CD4-positive, alpha-beta memory T cell (primary cell): ENCODE measurements at regions not wholly inside any gene's neighbourhood (a gene's known extent, or its start where the extent isn't known, plus 50 kb on each side); places are given as distances from the start of the nearest gene placed in this dataset.
A peak's percentile ranks its signal among the peaks of the same experiment; 100 is the strongest.
"Not testable (repeated sequence)": the region's sequence is repeated elsewhere in the genome, so short reads cannot be mapped to it uniquely, and the experiment has no call there.

ENCODE experiments used
- CTCF ChIA-PET: fragments of 350-600 bp; sonication (Branson Sonifier 250); formaldehyde crosslinking; loops from one replicate; lab custom pipeline; 2021; ENCODE audit warnings: inconsistent platforms; ENCODE audit not compliant: partially characterized antibody; lab: Charles Lee
- POLR2A ChIA-PET: fragments of 350-600 bp; sonication (Branson Sonifier 250); formaldehyde crosslinking; loops from one replicate; lab custom pipeline; 2021; ENCODE audit not compliant: partially characterized antibody; lab: Charles Lee
- DNase-seq, 5 donors: peaks; one replicate each; pipeline versions ENCODE4 v3.0.0 to v3.0.0-alpha.2; 2020 to 2022; ENCODE audit warnings: mixed read lengths in 1 of 5
- H3K27ac ChIP-seq: one replicate; pipeline ENCODE4 v1.7.0; 2013; ENCODE audit warnings: low read depth, low read length
- H3K27me3 ChIP-seq: 2 replicates; pipeline ENCODE4 v1.7.0; 2013; ENCODE audit warnings: mild to moderate bottlenecking, low read length, moderate library complexity; ENCODE audit not compliant: insufficient read depth
- H3K36me3 ChIP-seq: 2 replicates; pipeline ENCODE4 v1.7.0; 2013; ENCODE audit warnings: mild to moderate bottlenecking, low read length, moderate library complexity; ENCODE audit not compliant: insufficient read depth
- H3K4me1 ChIP-seq: 2 replicates; pipeline ENCODE4 v1.7.0; 2013; ENCODE audit warnings: mild to moderate bottlenecking, low read length, moderate library complexity; ENCODE audit not compliant: insufficient read depth
- H3K4me3 ChIP-seq, 2 donors: one replicate each; pipeline ENCODE4 v1.7.0; 2013; ENCODE audit warnings: low read length in 2 of 2, mild to moderate bottlenecking in 1 of 2
- H3K9me3 ChIP-seq, 2 donors: one replicate each; pipeline ENCODE4 v1.7.0; 2013; ENCODE audit warnings: low read length in 2 of 2, control low read depth in 1 of 2; ENCODE audit not compliant: control insufficient read depth in 1 of 2
- H3K27ac Mint-ChIP-seq, 7 donors: one replicate each; pipeline ENCODE4 v1.8.0; 2020 to 2021; ENCODE audit warnings: mixed read lengths in 7 of 7, mild to moderate bottlenecking in 6 of 7, inconsistent platforms in 3 of 7, moderate library complexity in 3 of 7
- H3K27me3 Mint-ChIP-seq, 2 donors: one replicate each; pipeline ENCODE4 v1.8.0; 2020 to 2021; ENCODE audit warnings: mixed read lengths in 2 of 2
- H3K36me3 Mint-ChIP-seq, 2 donors: one replicate each; pipeline ENCODE4 v1.8.0; 2020 to 2021; ENCODE audit warnings: mixed read lengths in 2 of 2, inconsistent platforms in 1 of 2, mild to moderate bottlenecking in 1 of 2
- H3K4me1 Mint-ChIP-seq, 4 donors: one replicate each; pipeline ENCODE4 v1.8.0; 2020 to 2021; ENCODE audit warnings: mixed read lengths in 4 of 4, mild to moderate bottlenecking in 1 of 4
- H3K4me3 Mint-ChIP-seq, 8 donors: one replicate each; pipeline ENCODE4 v1.8.0; 2020 to 2021; ENCODE audit warnings: mixed read lengths in 8 of 8, mild to moderate bottlenecking in 7 of 8, moderate library complexity in 6 of 8, inconsistent platforms in 3 of 8
- H3K9me3 Mint-ChIP-seq, 8 donors: one replicate each; pipeline ENCODE4 v1.8.0; 2020 to 2021; ENCODE audit warnings: mixed read lengths in 8 of 8, mild to moderate bottlenecking in 5 of 8, inconsistent platforms in 3 of 8, moderate library complexity in 1 of 8
- intact Hi-C: fragments of 100-400 bp; cut with micrococcal nuclease; formaldehyde crosslinking; loops from one replicate; pipeline ENCODE4 v1.15.1; 2023

- Mint-ChIP-seq H3K4me3 (no peak overlapping the region), H3K27me3 (no peaks in the 10 kb centered on the region), H3K36me3 (no peaks in the 10 kb centered on the region), H3K4me1 (no peaks in the 10 kb centered on the region), H3K27ac (no peak overlapping the region), H3K9me3 (peaks cover 0 to 3% (median 0%) of the 10 kb centered on the region in 8 donors)
- DNase-seq, result no peak
- Histone ChIP-seq H3K9me3 (no peaks in the 10 kb centered on the region), H3K4me3 (no peak overlapping the region), H3K4me1 (no peaks in the 10 kb centered on the region), H3K27me3 (no peaks in the 10 kb centered on the region), H3K27ac (no peak overlapping the region), H3K36me3 (no peaks in the 10 kb centered on the region)
- intact Hi-C loops, result no loop called here
- ChIA-PET CTCF (interaction anchor here (1.3 kb wide), 1 partner anchor 215 kb away, joined by 3 read pairs; no protein-coding TSS in a partner anchor), POLR2A (no interaction called here)
Observed at GRCh38 chr2:10193851-10194820, 71.6 kb downstream of the RRM2 start.

DNA sequence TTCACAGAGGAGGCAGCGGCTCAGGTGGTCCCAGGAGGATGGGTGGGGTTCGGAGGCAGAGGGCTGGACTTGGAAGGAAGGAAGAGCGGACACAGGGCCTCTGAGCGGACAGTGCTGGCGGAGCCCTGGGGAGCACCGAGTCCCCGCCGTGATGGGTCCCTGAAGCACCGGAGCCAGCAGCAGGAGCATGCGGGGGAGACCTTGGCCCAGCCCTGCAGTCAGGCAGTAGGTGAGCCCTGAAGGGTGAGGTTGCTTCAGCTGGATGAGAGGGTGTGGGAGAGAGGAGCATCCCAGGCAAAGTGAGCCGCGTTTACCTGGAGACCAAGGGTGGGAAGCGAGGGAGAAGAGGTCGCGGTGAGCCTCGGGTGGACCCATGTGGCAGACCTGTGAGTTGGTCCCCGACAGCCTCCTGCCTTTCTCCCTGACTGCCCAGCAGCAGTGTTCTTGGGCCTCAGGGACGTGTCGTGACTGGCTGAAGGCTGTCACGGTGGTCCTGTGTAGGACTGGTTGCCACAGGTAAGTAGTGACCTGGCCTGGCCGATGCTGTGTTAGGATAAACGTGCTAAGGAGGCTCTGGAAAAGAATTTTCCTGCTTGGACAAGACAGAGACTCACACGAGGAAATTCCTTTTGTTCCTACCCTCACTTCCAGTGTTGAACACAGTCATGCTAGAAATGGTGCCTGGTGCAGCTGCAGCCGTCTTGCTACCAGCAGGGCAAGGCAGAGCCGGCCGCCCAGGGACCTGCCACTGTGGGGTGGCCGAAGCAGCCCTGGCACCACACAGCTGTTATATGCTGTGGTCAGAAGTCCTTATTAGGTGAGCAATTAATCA lies 73.0 kb downstream of the RRM2 start:
- Histone ChIP-seq H3K27me3 (no peaks in the 10 kb centered on the region), H3K27ac (no peak overlapping the region), H3K9me3 (no peaks in the 10 kb centered on the region), H3K4me1 (no peaks in the 10 kb centered on the region), H3K36me3 (no peaks in the 10 kb centered on the region), H3K4me3 (no peak overlapping the region)
- no peak for DNase-seq
- H3K27ac Mint-ChIP-seq, result no peak overlapping the region
- no peaks in the 10 kb centered on the region for H3K27me3 Mint-ChIP-seq
- no peak overlapping the region for H3K4me3 Mint-ChIP-seq
- CTCF ChIA-PET, result no interaction called here
- no peaks in the 10 kb centered on the region for H3K4me1 Mint-ChIP-seq
- intact Hi-C loops, result no loop called here
- no peaks in the 10 kb centered on the region for H3K36me3 Mint-ChIP-seq
- POLR2A ChIA-PET, result no interaction called here
- no peaks in the 10 kb centered on the region for H3K9me3 Mint-ChIP-seq

DNA sequence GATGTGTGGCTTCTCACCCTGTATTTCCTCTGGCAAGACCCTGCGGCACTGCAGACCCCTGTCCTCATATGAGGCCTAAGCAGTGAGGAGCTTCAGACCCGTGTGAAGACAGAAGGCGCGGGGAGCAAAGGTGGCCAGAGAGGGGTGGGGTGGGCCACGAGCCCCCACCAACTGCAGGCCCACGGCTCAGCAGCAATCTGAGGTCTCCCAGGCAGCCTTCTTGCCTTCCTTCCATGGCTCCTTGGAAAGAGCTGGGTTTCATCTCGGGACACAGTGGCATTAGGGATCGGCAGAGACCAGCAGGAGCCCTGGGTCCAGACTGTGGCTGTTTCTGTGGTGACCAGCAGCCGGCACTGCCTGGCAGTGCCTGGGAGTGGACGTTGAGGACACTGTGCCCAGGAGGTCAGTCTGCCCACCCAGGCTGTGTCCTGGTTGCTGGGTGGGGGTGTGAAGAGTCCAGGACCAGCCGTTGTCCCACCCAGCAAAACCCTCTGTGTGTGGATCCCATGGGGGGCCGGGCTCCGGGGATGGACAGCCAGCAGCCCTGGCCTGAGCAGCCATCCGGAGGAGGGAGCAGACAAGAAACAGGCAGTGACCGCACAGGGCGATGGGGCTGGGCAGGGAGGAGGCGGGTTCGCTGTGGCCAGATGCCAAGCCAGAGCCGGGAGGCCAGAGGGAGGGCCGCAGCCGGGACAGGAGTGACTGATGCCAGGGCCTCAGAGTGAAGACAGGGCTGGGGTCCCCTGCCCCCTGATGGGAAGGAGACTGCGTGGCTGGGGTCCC lies 73.8 kb downstream of the RRM2 start:
- no peak overlapping the region for H3K27ac ChIP-seq
- no peaks in the 10 kb centered on the region for H3K9me3 Mint-ChIP-seq
- intact Hi-C loops, result no loop called here
- ChIA-PET POLR2A (no interaction called here), CTCF (no interaction called here)
- H3K36me3 ChIP-seq, result no peaks in the 10 kb centered on the region
- no peaks in the 10 kb centered on the region for H3K4me1 ChIP-seq
- H3K4me3 ChIP-seq, result no peak overlapping the region
- no peaks in the 10 kb centered on the region for H3K36me3 Mint-ChIP-seq
- H3K27me3 ChIP-seq, result no peaks in the 10 kb centered on the region
- peak overlapping the region in 1 of 7 donors; percentile 35 for H3K27ac Mint-ChIP-seq
- no peak for DNase-seq
- no peak overlapping the region for H3K4me3 Mint-ChIP-seq
- H3K9me3 ChIP-seq, result no peaks in the 10 kb centered on the region
- no peaks in the 10 kb centered on the region for H3K4me1 Mint-ChIP-seq
- H3K27me3 Mint-ChIP-seq, result no peaks in the 10 kb centered on the region

- Mint-ChIP-seq H3K27me3 (no peaks in the 10 kb centered on the region), H3K9me3 (no peaks in the 10 kb centered on the region), H3K4me1 (no peaks in the 10 kb centered on the region), H3K4me3 (no peak overlapping the region), H3K27ac (no peak overlapping the region), H3K36me3 (no peaks in the 10 kb centered on the region)
- Histone ChIP-seq H3K27me3 (no peaks in the 10 kb centered on the region), H3K27ac (no peak overlapping the region), H3K36me3 (no peaks in the 10 kb centered on the region), H3K9me3 (no peaks in the 10 kb centered on the region), H3K4me1 (no peaks in the 10 kb centered on the region), H3K4me3 (no peak overlapping the region)
- ChIA-PET CTCF (no interaction called here), POLR2A (no interaction called here)
- DNase-seq, result no peak
- intact Hi-C loops, result no loop called here
Observed at GRCh38 chr2:10196948-10197696, 74.6 kb downstream of the RRM2 start.

GRCh38 chr2:10197697-10198076 lies 75.1 kb downstream of the RRM2 start:
- no peak for DNase-seq
- Histone ChIP-seq H3K27ac (no peak overlapping the region), H3K4me1 (no peaks in the 10 kb centered on the region), H3K9me3 (no peaks in the 10 kb centered on the region), H3K4me3 (no peak overlapping the region), H3K36me3 (no peaks in the 10 kb centered on the region), H3K27me3 (no peaks in the 10 kb centered on the region)
- no peaks in the 10 kb centered on the region for H3K36me3 Mint-ChIP-seq
- H3K4me3 Mint-ChIP-seq, result no peak overlapping the region
- no peak overlapping the region for H3K27ac Mint-ChIP-seq
- H3K27me3 Mint-ChIP-seq, result no peaks in the 10 kb centered on the region
- H3K4me1 Mint-ChIP-seq, result no peaks in the 10 kb centered on the region
- H3K9me3 Mint-ChIP-seq, result no peaks in the 10 kb centered on the region
- POLR2A ChIA-PET, result interaction anchor here (0.6 kb wide), 1 partner anchor 956 kb away, joined by 3 read pairs; no protein-coding TSS in a partner anchor
- intact Hi-C loops, result no loop called here
- CTCF ChIA-PET, result no interaction called here

- H3K9me3 Mint-ChIP-seq, H3K4me3 ChIP-seq, H3K9me3 ChIP-seq, DNase-seq, H3K27ac ChIP-seq, H3K4me3 Mint-ChIP-seq, CTCF ChIA-PET, H3K27me3 ChIP-seq, intact Hi-C loops, H3K27me3 Mint-ChIP-seq, H3K36me3 Mint-ChIP-seq, H3K4me1 ChIP-seq, H3K36me3 ChIP-seq, H3K4me1 Mint-ChIP-seq: not testable (repeated sequence)
- POLR2A ChIA-PET, result interaction anchor here (0.6 kb wide), 1 partner anchor 957 kb away, joined by 3 read pairs; no protein-coding TSS in a partner anchor
- H3K27ac Mint-ChIP-seq, result peak overlapping the region in 1 of 7 donors; percentile 23
Observed at GRCh38 chr2:10198482-10198881, 75.9 kb downstream of the RRM2 start.
